Fibroblast of the aortic adventitia (primary cell): ENCODE measurements at regions not wholly inside any gene's neighbourhood (a gene's known extent, or its start where the extent isn't known, plus 50 kb on each side); places are given as distances from the start of the nearest gene placed in this dataset.

ENCODE experiments used
- DNase-seq: peaks from one replicate; pipeline ENCODE4 v3.0.0-alpha.2; 2010; ENCODE audit warnings: low read depth
- H3K4me3 ChIP-seq: 2 replicates; pipeline ENCODE4 v1.5.1; 2011; ENCODE audit warnings: low read depth, mild to moderate bottlenecking, control low read depth, low read length, moderate library complexity
- CTCF ChIP-seq: IDR thresholded peaks from 2 replicates; pipeline ENCODE4 v1.5.1; 2011; ENCODE audit warnings: mild to moderate bottlenecking, low read length, control low read depth, inconsistent platforms; ENCODE audit not compliant: insufficient read depth

GRCh38 chr6:154917941-154918340, 77.2 kb upstream of the TIAM2 start:
- H3K4me3 ChIP-seq: no peak overlapping the region
- no peak for TF ChIP-seq CTCF
- no peak for DNase-seq

GRCh38 chr6:154919806-154920205, 75.3 kb upstream of the TIAM2 start:
- DNase-seq: no peak
- TF ChIP-seq CTCF: no peak
- no peak overlapping the region for H3K4me3 ChIP-seq

- TF ChIP-seq CTCF: no peak
- no peak for DNase-seq
- no peak overlapping the region for H3K4me3 ChIP-seq
Observed at GRCh38 chr6:154920495-154921200, 74.5 kb upstream of the TIAM2 start.

- no peak overlapping the region for H3K4me3 ChIP-seq
- TF ChIP-seq CTCF: no peak
- no peak for DNase-seq
Observed at GRCh38 chr6:154921482-154921881, 73.6 kb upstream of the TIAM2 start.

GRCh38 chr6:154923199-154923869, 71.8 kb upstream of the TIAM2 start:
- no peak for TF ChIP-seq CTCF
- no peak overlapping the region for H3K4me3 ChIP-seq
- DNase-seq: no peak

- no peak for TF ChIP-seq CTCF
- DNase-seq: no peak
- no peak overlapping the region for H3K4me3 ChIP-seq
Observed at GRCh38 chr6:154925130-154925529, 70.0 kb upstream of the TIAM2 start.
